ENCODE measurements at regions not wholly inside any gene's neighbourhood (a gene's known extent, or its start where the extent isn't known, plus 50 kb on each side); places are given as distances from the start of the nearest gene placed in this dataset.

DNA sequence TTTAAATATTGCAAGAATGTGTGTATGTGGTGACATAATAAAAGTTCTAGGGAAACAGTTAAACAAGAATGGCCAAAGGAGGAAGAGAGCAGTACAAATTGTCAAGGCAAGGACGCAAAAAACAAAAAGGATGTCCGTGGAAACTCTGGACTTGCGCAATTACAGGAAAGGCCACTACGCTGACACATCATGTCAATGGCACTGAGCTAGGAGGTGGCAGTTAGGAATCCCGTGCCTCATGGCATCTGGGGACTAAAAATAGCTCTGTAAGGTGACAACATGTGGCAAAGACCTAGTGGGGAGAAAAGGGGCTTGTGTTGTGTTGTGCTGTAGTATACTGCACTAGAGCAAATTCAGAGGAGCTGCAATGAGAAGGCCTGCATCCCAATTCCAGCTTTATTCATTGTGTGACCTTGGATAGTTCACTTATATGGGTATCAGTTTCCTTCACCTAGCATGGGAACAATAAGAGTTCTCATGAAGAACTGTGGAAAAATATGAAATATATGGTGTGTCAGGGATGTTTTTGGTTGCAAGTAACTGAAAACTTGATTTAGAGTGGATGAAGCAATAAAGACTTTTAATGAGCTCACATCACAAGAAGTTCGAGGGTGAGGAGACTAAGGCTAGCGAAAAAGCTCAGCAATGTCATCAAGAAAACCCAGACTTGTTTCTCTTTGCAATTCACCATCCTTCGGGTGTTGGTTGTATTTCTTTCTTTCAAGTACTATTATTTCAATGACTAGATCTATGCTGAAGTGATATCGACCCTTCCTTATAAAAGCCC, 124.1 kb upstream of the STC2 start:
- Mint-ChIP-seq H3K4me1 (no peaks in the 10 kb centered on the region), H3K9me3 (no peaks in the 10 kb centered on the region), H3K27ac (ENCODE audit: low read depth) (no peak overlapping the region), H3K27me3 (peaks cover 9% of the 10 kb centered on the region), H3K4me3 (no peak overlapping the region), H3K36me3 (ENCODE audit: insufficient read depth) (peaks cover 2% of the 10 kb centered on the region)
- no peak for DNase-seq (ENCODE audit: low spot score in 2 of 2)
- no peak for ATAC-seq (replicated peaks; ENCODE audit: extremely low read depth, poor library complexity, severe bottlenecking)

DNA sequence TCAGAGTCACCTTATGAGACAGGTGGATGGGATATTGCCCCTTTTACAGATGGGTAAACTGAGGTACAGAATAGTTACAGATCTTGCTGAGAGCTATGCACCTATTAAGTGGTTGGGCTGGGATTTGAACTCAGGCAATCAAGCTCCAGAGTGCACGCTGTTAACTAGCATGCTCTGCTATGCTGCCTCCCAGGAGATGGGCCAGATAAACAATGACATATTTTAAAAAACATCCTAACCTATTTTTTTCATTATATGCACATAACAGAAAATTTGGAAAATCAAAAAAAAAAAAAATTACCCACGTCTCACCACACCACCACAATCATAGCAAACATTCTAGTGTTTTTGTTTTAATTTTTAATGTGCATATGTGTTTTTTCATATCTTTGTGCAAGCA, 123.4 kb upstream of the STC2 start:
- Mint-ChIP-seq H3K27me3 (peaks cover 9% of the 10 kb centered on the region), H3K27ac (ENCODE audit: low read depth) (no peak overlapping the region), H3K36me3 (ENCODE audit: insufficient read depth) (peaks cover 2% of the 10 kb centered on the region), H3K9me3 (no peaks in the 10 kb centered on the region), H3K4me3 (no peak overlapping the region), H3K4me1 (no peaks in the 10 kb centered on the region)
- no peak for DNase-seq (ENCODE audit: low spot score in 2 of 2)
- no peak for ATAC-seq (replicated peaks; ENCODE audit: extremely low read depth, poor library complexity, severe bottlenecking)

- ATAC-seq (replicated peaks; ENCODE audit: extremely low read depth, poor library complexity, severe bottlenecking): no peak
- DNase-seq (ENCODE audit: low spot score in 2 of 2): no peak
- no peak overlapping the region for H3K27ac Mint-ChIP-seq (ENCODE audit: low read depth)
- H3K4me3 Mint-ChIP-seq: no peak overlapping the region
- H3K4me1 Mint-ChIP-seq: no peaks in the 10 kb centered on the region
- H3K27me3 Mint-ChIP-seq: peaks cover 9% of the 10 kb centered on the region
- H3K36me3 Mint-ChIP-seq (ENCODE audit: insufficient read depth): peaks cover 2% of the 10 kb centered on the region
- no peaks in the 10 kb centered on the region for H3K9me3 Mint-ChIP-seq
Observed at GRCh38 chr5:173451031-173451430, 122.8 kb upstream of the STC2 start.

DNA sequence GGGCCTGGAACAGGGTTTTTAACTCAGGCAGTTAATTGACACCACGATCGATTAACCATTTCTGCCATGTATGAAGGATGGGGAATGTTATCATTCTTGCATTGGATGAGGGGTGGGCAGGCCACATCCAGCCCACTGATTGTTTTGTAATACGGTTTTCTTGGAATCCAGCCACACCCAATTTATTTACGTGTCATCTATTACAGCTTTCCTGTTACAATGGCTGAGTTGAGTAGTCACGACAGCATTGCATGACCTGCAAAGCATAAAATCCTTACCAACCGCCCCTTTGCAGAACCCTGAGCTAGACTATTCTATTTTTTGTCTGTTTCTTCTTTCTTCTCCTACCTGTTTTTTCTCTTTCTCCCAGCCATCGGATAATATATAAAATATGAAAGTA, 122.0 kb upstream of the STC2 start:
- ATAC-seq (replicated peaks; ENCODE audit: extremely low read depth, poor library complexity, severe bottlenecking) (no peak), DNase-seq (ENCODE audit: low spot score in 2 of 2) (no peak)
- H3K27ac Mint-ChIP-seq (ENCODE audit: low read depth): no peak overlapping the region
- H3K4me1 Mint-ChIP-seq: no peaks in the 10 kb centered on the region
- peaks cover 9% of the 10 kb centered on the region for H3K27me3 Mint-ChIP-seq
- H3K9me3 Mint-ChIP-seq: no peaks in the 10 kb centered on the region
- H3K36me3 Mint-ChIP-seq (ENCODE audit: insufficient read depth): peaks cover 2% of the 10 kb centered on the region
- H3K4me3 Mint-ChIP-seq: no peak overlapping the region

DNA sequence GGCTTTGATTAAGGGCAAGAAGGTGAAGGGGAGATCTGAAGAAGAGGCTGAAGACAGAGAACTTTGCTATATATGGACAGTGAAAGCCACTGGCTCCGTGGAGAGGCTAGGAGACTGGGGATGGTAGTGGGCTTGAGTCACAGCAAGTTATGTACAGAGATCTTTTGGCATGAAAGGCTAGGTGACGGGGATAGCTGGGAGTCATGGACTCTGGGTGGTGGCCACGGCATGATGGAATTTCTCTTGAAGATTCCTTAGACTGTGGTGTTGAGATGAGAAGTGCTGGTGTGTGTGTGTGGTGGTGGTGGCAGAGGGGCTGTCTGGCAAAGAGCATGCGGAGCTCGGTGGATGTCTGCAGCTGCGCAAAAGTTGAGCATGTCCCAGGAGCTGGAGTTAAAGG, 120.6 kb upstream of the STC2 start:
- H3K9me3 Mint-ChIP-seq: no peaks in the 10 kb centered on the region
- H3K27me3 Mint-ChIP-seq: peaks cover 9% of the 10 kb centered on the region
- no peak for DNase-seq (ENCODE audit: low spot score in 2 of 2)
- H3K4me3 Mint-ChIP-seq: no peak overlapping the region
- ATAC-seq (replicated peaks; ENCODE audit: extremely low read depth, poor library complexity, severe bottlenecking): no peak
- H3K4me1 Mint-ChIP-seq: no peaks in the 10 kb centered on the region
- H3K27ac Mint-ChIP-seq (ENCODE audit: low read depth): no peak overlapping the region
- peaks cover 2% of the 10 kb centered on the region for H3K36me3 Mint-ChIP-seq (ENCODE audit: insufficient read depth)

- Mint-ChIP-seq H3K9me3 (no peaks in the 10 kb centered on the region), H3K27ac (ENCODE audit: low read depth) (no peak overlapping the region), H3K27me3 (peaks cover 22% of the 10 kb centered on the region), H3K36me3 (ENCODE audit: insufficient read depth) (no peaks in the 10 kb centered on the region), H3K4me3 (no peak overlapping the region), H3K4me1 (no peaks in the 10 kb centered on the region)
- ATAC-seq (replicated peaks; ENCODE audit: extremely low read depth, poor library complexity, severe bottlenecking) (no peak), DNase-seq (ENCODE audit: low spot score in 2 of 2) (no peak)
Observed at GRCh38 chr5:173443971-173444370, 115.8 kb upstream of the STC2 start.

DNA sequence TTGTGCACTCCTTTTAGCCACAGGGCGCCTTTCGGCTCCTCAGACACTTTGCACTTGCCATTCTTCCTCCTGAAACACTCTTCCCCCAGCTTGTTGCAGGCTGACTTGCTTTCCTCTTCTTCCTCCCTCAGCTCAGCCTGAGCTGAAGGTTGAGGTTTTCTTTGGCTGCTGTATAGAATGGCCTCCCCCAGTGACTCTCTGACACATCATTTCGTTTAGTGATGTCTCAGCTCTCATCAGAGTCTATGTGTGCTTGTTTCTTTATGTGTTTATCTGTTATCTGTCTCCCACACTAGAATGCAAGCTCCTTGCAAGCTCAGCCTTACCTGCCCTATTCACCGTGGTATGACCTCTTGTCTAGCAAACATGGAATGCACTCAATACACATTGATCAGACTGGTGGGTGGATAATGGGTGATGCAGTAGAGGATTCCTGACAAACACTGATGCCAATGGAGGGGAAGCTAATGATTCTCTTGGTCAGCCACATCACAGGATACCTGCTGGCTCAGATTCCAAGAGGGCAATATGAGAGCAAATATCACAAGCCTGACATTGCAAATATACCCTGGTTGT, 112.9 kb upstream of the STC2 start:
- no peak for ATAC-seq (replicated peaks; ENCODE audit: extremely low read depth, poor library complexity, severe bottlenecking)
- H3K4me3 Mint-ChIP-seq: no peak overlapping the region
- H3K4me1 Mint-ChIP-seq: no peaks in the 10 kb centered on the region
- H3K27ac Mint-ChIP-seq (ENCODE audit: low read depth): no peak overlapping the region
- no peak for DNase-seq (ENCODE audit: low spot score in 2 of 2)
- H3K27me3 Mint-ChIP-seq: peaks cover 28% of the 10 kb centered on the region
- H3K36me3 Mint-ChIP-seq (ENCODE audit: insufficient read depth): no peaks in the 10 kb centered on the region
- H3K9me3 Mint-ChIP-seq: no peaks in the 10 kb centered on the region

DNA sequence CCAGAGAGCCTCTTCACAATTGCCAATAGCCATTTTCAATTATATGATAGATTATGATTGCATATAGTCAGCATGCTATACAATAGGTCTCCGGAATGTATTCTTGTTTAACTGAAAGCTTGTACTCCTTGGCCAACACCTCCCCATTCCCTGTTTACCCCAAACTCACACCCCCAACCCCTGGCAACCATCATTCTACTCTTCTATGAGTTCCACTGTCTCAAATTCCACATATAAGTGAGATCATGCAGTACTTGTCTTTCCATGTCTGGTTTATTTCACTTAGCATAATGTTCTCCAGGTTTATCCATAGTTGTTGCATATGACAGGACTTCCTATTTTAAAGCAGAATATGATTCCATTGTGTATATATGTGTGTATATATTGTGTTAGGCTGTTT, 110.7 kb upstream of the STC2 start:
- H3K27ac Mint-ChIP-seq (ENCODE audit: low read depth): no peak overlapping the region
- H3K36me3 Mint-ChIP-seq (ENCODE audit: insufficient read depth): no peaks in the 10 kb centered on the region
- H3K4me1 Mint-ChIP-seq: no peaks in the 10 kb centered on the region
- H3K4me3 Mint-ChIP-seq: no peak overlapping the region
- no peak for ATAC-seq (replicated peaks; ENCODE audit: extremely low read depth, poor library complexity, severe bottlenecking)
- H3K9me3 Mint-ChIP-seq: no peaks in the 10 kb centered on the region
- DNase-seq (ENCODE audit: low spot score in 2 of 2): no peak
- H3K27me3 Mint-ChIP-seq: peaks cover 37% of the 10 kb centered on the region

GRCh38 chr5:173435447-173435846, 107.2 kb upstream of the STC2 start:
- peaks cover 36% of the 10 kb centered on the region for H3K27me3 Mint-ChIP-seq
- peaks cover under 1% of the 10 kb centered on the region for H3K36me3 Mint-ChIP-seq (ENCODE audit: insufficient read depth)
- H3K27ac Mint-ChIP-seq (ENCODE audit: low read depth): no peak overlapping the region
- H3K9me3 Mint-ChIP-seq: no peaks in the 10 kb centered on the region
- no peaks in the 10 kb centered on the region for H3K4me1 Mint-ChIP-seq
- H3K4me3 Mint-ChIP-seq: no peak overlapping the region
- DNase-seq (ENCODE audit: low spot score in 2 of 2) (no peak), ATAC-seq (replicated peaks; ENCODE audit: extremely low read depth, poor library complexity, severe bottlenecking) (no peak)

DNA sequence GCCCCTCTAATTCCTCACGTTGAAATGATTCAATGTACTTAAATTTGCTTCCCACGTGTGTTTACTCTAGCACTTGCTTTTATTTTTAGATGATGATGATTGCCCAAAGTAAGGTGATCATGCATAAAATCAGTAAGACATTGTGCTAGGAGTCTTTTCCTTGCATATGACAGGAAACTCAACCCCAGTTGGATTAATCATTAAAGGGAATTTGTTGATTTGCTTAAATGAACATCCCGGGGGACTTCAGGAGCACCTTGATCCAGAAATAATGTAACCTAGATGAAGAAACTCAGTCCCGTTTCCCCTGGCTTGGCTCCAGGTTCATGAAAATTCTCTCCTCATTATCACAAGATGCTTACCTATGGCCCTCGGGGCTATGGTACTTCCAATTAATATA, 106.1 kb upstream of the STC2 start:
- Mint-ChIP-seq H3K9me3 (no peaks in the 10 kb centered on the region), H3K4me1 (no peaks in the 10 kb centered on the region), H3K4me3 (no peak overlapping the region), H3K27me3 (peaks cover 28% of the 10 kb centered on the region), H3K27ac (ENCODE audit: low read depth) (no peak overlapping the region), H3K36me3 (ENCODE audit: insufficient read depth) (peaks cover 2% of the 10 kb centered on the region)
- no peak for ATAC-seq (replicated peaks; ENCODE audit: extremely low read depth, poor library complexity, severe bottlenecking)
- no peak for DNase-seq (ENCODE audit: low spot score in 2 of 2)

- Mint-ChIP-seq H3K36me3 (ENCODE audit: insufficient read depth) (peaks cover 2% of the 10 kb centered on the region), H3K27ac (ENCODE audit: low read depth) (no peak overlapping the region), H3K27me3 (peaks cover 12% of the 10 kb centered on the region), H3K4me3 (no peak overlapping the region), H3K9me3 (no peaks in the 10 kb centered on the region), H3K4me1 (no peaks in the 10 kb centered on the region)
- ATAC-seq (replicated peaks; ENCODE audit: extremely low read depth, poor library complexity, severe bottlenecking) (no peak), DNase-seq (ENCODE audit: low spot score in 2 of 2) (no peak)
Observed at GRCh38 chr5:173430394-173430793, 102.2 kb upstream of the STC2 start.

DNA sequence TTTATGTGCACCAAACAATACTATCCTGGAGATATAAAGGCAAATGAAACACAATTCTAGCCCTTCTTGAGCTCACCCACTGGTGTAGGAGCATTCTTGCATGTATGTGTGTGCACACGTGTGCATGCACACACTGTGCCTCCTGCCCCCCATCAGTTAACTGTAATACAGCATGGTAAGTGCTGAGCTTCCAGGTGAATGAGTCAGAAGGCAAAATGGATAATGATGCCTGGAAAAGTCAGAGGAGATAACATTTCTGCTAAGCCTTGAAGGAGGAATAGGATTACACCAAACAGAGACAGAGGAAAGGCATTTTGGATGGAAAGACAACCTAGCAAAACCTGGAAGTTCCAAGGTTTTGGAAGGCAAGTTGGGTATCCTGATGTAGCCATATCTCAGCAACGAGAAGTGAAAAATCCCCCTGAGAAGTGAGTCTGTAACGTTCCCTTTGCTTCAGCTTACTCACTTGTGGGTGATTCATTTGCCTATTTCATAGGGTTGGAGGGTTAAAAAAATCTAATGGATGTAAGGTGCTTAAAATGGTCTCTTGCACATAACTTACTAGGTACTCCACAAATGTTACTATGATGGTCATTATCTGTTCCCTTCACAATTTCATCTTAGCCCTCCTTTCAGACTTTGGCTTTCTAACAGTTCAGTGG, 101.4 kb upstream of the STC2 start:
- H3K27ac Mint-ChIP-seq (ENCODE audit: low read depth): no peak overlapping the region
- ATAC-seq (replicated peaks; ENCODE audit: extremely low read depth, poor library complexity, severe bottlenecking): no peak
- no peak overlapping the region for H3K4me3 Mint-ChIP-seq
- peaks cover 2% of the 10 kb centered on the region for H3K36me3 Mint-ChIP-seq (ENCODE audit: insufficient read depth)
- no peak for DNase-seq (ENCODE audit: low spot score in 2 of 2)
- H3K4me1 Mint-ChIP-seq: no peaks in the 10 kb centered on the region
- H3K9me3 Mint-ChIP-seq: no peaks in the 10 kb centered on the region
- H3K27me3 Mint-ChIP-seq: peaks cover 10% of the 10 kb centered on the region
